ENCODE measurements at regions not wholly inside any gene's neighbourhood (a gene's known extent, or its start where the extent isn't known, plus 50 kb on each side); places are given as distances from the start of the nearest gene placed in this dataset.
A peak's percentile ranks its signal among the peaks of the same experiment; 100 is the strongest.

DNA sequence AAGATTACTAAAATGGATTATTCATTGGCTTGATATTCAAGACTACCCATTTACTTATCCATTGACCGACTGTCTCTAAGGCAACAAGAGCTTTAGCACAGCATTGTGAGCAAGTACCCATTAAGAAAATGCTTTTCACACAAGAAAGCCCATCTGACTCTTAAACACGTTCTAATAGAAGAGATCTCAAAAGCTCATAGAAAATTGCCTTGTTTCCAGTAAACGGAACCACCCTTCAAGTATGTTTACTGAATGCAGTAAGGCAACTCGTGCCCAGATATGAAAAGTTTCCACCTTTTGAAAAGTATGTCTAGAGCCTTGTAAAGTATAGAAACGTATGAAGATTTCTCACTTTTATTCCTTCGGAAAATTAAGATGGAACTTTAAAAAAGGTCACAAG is 655.3 kb upstream of the ALCAM start:
- DNase-seq (ENCODE audit: low read depth in 2 of 2): no peak

DNA sequence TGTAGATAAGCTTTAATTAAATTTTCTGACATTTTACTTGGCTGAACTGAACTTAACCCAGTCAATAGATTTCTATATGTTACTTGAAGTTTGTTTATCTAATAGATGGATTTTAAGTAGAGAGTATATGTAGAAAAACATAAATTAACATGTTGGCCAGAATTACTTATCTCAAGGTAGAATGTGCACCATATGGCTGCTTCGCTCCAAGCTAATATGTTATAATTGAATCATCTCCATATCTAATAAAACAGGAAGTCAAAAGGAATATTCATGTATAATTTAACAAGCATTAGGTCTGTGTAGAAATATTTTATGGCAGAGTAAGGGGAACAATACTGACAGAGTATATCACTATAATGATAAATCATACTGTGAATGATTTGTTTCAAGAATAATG is 650.7 kb upstream of the ALCAM start:
- no peak for DNase-seq (ENCODE audit: low read depth in 2 of 2)

DNA sequence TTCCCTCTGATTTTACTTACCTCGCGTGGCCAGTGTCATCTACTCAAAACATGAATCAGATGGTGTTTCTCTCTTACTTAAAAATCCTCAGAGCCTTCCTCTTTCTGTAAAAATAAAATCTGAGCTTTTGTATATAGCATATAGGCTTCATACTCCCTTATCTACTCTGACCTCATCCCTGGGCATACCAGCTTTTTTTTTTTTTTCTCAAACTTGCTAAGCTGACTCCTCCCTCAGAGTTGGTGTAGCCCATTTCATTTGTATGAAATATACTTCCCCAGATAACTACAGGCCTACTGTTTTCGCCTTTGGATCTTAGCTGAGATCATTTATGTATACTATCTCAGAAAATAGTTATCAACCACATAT is 648.9 kb upstream of the ALCAM start:
- no peak for DNase-seq (ENCODE audit: low read depth in 2 of 2)

DNA sequence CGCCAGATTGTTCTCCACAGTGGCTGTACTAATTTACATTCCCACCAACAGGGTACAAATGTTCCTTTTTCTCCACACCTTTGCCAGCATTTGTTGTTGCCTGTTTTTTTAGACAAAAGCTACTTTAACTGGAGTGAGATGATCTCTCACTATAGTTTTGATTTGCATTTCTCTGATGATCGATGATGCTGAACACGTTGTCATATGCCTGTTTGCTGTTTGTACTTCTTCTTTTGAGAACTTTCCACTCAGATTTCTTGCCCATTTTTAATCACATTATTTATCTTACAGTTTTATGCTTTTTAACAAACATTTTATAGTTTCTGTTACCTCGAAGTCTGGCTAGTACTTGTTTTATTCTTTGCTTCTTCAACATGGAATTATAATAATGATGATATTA is 643.7 kb upstream of the ALCAM start:
- no peak for DNase-seq (ENCODE audit: low read depth in 2 of 2)

- no peak for DNase-seq (ENCODE audit: low read depth in 2 of 2)
Observed at GRCh38 chr3:104731074-104731473, 635.6 kb upstream of the ALCAM start.

DNA sequence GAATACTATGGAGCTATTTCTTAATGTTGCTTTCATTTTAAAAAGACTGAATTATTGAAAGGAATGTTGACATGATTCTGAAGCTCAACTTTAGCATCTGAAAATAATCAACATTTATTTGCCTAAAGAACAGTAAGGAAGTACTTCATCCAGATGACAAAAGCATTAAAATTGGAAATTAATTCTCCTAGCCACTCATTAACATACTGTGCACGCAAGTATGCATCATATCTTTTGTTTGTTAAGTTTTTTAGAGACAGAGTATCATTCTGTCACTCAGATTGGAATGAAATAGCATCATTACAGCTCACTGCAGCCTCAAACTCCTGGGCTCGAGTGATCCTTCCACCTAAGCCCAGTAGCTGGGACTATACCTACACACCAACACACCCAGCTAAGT is 632.1 kb upstream of the ALCAM start:
- no peak for DNase-seq (ENCODE audit: low read depth in 2 of 2)

- no peak for DNase-seq (ENCODE audit: low read depth in 2 of 2)
Observed at GRCh38 chr3:104735691-104736090, 631.0 kb upstream of the ALCAM start.

- DNase-seq (ENCODE audit: low read depth in 2 of 2): no peak
Observed at GRCh38 chr3:104738271-104738670, 628.4 kb upstream of the ALCAM start.

DNA sequence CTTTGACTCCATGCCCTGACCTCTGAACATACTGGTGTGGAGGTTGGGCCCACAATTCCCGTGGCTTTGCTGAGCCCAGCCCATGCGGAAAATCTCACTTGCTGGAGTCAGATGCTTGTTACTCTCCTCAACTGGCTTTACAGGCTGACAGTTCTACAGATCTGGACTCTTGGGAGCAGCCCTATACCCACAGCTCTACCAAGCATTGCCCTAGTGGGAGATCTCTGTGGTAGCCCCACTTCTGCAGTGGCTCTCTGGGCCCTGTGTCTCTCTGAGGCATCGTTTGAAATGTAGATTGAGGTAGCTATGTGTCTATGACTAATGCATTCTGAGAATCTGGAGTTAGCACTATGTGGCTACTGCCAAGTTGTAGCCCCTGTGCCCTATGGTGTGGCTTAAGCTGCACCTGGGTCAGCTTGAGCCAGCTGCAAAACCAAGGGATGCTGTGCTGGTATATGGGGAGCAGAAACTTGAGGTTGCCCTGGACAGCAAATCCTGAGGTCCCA is 625.8 kb upstream of the ALCAM start:
- no peak for DNase-seq (ENCODE audit: low read depth in 2 of 2)

GRCh38 chr3:104742044-104742443 is 624.7 kb upstream of the ALCAM start:
- DNase-seq (ENCODE audit: low read depth in 2 of 2): no peak

DNA sequence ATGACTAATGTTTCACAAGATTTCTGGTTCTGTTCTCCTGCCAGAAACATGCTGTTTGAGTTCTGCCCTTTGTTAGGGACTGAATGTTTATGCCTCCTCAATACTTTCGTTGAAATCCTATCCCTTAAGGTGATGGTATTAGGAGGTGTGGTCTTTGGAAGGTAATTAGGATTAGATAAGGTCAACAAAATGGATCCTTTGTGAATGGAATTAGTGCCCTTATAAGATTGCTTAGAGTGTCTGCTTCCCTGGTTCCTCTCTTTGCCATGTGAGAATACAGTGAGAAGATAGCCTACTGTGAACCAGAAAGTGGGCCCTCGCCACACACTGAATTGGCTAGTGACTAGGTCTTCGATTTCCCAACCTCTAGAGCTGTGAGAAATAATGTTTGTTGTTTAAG is 621.4 kb upstream of the ALCAM start:
- DNase-seq (ENCODE audit: low read depth in 2 of 2): no peak

DNA sequence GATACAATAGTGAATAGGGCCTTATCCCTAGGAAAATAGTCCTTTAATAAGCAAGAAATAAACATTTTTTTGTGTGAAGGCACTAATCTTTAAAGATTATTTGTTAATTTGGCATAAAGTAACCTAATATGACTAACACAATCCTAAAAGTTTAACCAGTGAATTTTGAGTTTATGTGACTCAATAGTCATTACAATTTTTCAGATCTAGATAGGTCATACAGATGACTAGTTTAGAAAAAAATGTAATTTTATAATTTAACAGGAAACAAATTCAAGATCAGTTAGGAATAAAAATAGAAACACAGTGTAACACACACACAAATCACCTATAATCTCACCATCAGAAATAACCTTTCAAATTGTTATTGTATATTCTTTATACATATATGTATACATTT is 620.7 kb upstream of the ALCAM start:
- no peak for DNase-seq (ENCODE audit: low read depth in 2 of 2)

DNA sequence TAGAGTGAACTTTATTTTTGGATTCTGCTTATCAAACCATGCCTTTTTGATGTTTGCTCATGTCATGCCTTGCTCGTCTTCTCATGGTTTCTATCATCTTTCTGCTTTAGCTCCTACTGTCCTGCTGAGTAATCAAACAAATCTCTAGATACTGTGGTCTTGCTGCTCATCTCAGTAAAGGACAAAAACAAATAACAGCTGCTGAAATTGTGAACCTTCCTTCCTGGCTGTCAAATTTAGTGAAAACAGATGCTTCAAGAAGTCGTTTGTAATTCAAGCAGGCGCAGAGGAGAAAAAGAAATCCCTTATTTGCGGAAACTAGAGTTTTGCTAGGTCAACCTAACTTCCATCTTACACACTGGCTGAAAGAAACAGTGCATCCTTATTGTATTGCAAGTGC is 616.1 kb upstream of the ALCAM start:
- no peak for DNase-seq (ENCODE audit: low read depth in 2 of 2)

GRCh38 chr3:104755791-104756190 is 610.9 kb upstream of the ALCAM start:
- DNase-seq (ENCODE audit: low read depth in 2 of 2): no peak

GRCh38 chr3:104763007-104763406 is 603.7 kb upstream of the ALCAM start:
- peak in 1 of 2 donors; percentile 40 for DNase-seq (ENCODE audit: low read depth in 2 of 2)

GRCh38 chr3:104764496-104764895 is 602.2 kb upstream of the ALCAM start:
- no peak for DNase-seq (ENCODE audit: low read depth in 2 of 2)

GRCh38 chr3:104768886-104769285 is 597.8 kb upstream of the ALCAM start:
- no peak for DNase-seq (ENCODE audit: low read depth in 2 of 2)

DNA sequence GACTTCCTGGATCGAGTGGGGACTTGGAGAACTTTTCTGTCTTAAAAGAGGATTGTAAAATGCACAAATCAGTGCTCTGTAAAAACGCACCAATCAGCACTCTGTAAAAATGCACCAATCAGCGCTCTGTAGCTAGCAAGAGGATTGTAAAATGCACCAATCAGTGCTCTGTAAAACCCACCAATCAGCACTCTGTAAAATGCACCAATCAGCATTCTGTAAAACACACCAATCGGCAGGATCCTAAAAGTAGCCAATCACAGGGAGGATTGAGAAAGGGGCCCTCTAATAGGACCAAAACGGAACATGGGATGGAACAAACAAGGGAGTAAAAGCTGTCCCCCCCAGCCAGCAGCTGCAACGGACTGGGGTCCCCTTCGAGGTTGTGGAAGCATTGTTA is 587.4 kb upstream of the ALCAM start:
- DNase-seq (ENCODE audit: low read depth in 2 of 2): no peak

DNA sequence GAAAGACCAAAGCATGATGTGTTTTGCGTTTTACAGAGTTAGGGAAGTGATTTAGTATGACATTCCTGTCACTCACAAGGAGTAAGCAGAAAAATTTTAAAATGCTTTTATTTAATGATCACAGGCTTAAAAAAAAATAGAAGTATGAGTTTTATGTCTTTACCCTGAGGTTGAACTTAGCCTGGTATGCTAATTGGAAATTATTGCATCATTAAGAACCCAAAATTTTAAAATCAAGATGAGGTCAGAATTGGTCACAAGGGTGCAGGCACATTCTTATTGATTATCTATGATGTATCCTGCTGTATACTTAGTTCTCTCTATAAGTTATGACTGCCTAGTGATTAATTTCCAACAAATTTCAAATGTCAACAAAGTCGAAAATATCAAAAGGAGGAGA is 585.6 kb upstream of the ALCAM start:
- DNase-seq (ENCODE audit: low read depth in 2 of 2): no peak

DNA sequence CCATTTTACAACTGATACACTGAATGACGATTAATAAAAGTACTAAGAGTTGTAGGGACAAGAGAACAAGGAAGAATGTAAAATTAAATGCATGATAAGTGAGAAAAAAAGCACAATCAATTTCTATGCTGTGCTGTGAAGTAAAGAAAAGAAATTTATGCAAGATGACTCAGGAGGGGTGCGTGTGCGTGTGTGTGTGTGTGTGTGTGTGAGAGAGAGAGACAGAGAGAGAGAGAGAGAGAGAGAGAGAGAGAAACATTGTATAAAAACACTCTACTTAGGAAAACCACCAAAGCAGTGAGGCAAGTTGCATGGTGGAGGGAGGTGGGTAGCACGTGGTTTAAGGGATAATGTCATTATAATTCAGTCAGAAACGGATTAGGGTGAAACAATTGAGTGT is 580.8 kb upstream of the ALCAM start:
- no peak for DNase-seq (ENCODE audit: low read depth in 2 of 2)

DNA sequence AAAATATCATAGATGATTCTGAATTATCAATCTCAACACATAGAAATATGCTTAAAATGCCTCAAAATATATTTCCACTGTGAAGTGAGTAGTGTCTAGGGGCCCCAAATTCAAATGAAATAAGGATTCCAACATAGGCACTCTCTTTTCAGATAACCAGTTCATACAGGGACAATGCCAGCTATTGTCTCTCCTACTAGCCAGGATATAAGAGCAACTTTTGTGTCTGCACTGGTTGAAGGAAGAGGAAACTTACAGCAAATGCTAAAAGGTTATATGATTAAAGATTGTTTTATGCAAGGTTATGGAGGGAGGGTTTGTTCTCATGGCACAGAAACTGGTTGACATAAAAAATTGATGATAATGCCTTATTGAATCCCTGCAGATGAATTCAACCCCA is 579.4 kb upstream of the ALCAM start:
- peak in 1 of 2 donors; percentile 2 for DNase-seq (ENCODE audit: low read depth in 2 of 2)

DNA sequence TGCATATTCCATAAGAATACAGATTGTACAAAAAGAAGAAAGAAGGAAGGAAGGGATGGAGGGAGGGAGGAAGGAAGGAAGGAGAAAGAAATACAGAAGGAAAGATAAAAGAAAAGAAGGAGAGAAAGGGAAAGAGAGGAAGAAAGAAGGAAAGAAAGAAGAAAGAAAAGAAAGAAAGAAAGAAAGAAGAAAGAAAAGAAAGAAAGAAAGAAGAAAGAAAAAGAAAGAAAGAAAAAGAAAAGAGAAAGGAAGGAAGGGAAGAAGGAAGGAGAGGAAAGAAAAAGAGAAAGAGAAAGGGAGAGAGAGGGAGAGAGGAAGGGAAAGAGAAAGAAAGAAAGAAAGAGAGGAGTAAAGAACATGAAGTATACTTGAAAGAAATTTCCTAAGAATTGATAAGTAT is 577.9 kb upstream of the ALCAM start:
- DNase-seq (ENCODE audit: low read depth in 2 of 2): no peak

GRCh38 chr3:104791331-104791730 is 575.4 kb upstream of the ALCAM start:
- no peak for DNase-seq (ENCODE audit: low read depth in 2 of 2)

- DNase-seq (ENCODE audit: low read depth in 2 of 2): no peak
Observed at GRCh38 chr3:104796556-104796955, 570.2 kb upstream of the ALCAM start.

DNA sequence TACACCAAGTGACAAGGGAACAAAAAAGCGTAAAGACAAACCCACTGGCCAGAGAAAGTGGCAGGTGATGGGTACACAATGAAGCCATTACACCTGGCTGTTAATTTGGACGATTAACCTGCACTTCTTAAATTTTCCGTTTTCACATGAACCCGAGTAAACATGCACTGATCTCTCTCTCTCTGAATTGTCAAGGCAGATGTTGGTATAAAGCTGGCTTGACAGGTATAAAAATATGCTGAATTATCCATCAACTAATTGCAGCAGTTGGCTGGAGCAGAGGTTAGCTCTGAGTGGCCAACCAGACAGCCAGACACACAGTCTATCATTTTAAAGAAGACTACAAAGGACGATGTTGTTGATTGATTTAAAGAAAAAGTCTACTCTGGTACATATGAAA is 561.7 kb upstream of the ALCAM start:
- DNase-seq (ENCODE audit: low read depth in 2 of 2): no peak

All from dermis microvascular lymphatic vessel endothelial cell (primary cell).